ENCODE measurements at regions not wholly inside any gene's neighbourhood (a gene's known extent, or its start where the extent isn't known, plus 50 kb on each side); places are given as distances from the start of the nearest gene placed in this dataset.
A peak's percentile ranks its signal among the peaks of the same experiment; 100 is the strongest.
"Not testable (repeated sequence)": the region's sequence is repeated elsewhere in the genome, so short reads cannot be mapped to it uniquely, and the experiment has no call there.

DNA sequence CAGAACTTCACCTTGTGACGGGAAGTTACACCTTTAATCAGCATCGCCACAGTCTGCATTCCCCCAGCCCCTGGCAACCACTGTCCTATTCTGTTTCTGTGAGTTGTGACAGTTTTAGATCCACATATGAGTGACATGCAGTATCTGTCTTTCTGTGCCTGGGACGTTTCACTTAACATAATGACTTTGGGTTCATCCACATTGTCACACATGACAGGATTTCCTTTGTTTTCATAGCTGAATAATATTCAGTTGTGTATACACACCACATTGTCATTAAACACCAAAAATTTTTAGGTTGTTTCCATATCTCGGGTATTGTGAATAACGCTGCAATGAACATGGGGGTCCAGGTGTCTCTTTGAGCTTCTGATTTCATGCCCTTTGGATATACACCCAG lies 62.6 kb upstream of the BDH1 start:
- not testable (repeated sequence) for H3K4me1 Mint-ChIP-seq; H3K27ac Mint-ChIP-seq (ENCODE audit: unreplicated experiment); H3K9me3 Mint-ChIP-seq; H3K4me3 Mint-ChIP-seq; DNase-seq (ENCODE audit: low read depth, low spot score); H3K27me3 Mint-ChIP-seq (ENCODE audit: low read depth)
- peaks cover 54% of the 10 kb centered on the region for H3K36me3 Mint-ChIP-seq (ENCODE audit: low read depth)

GRCh38 chr3:197615430-197615829 lies 59.7 kb upstream of the BDH1 start:
- no peaks in the 10 kb centered on the region for H3K4me1 Mint-ChIP-seq
- DNase-seq (ENCODE audit: low read depth, low spot score) = no peak
- H3K27ac Mint-ChIP-seq (ENCODE audit: unreplicated experiment) = no peak overlapping the region
- H3K4me3 Mint-ChIP-seq = no peak overlapping the region
- peaks cover 15% of the 10 kb centered on the region for H3K9me3 Mint-ChIP-seq
- no peaks in the 10 kb centered on the region for H3K27me3 Mint-ChIP-seq (ENCODE audit: low read depth)
- H3K36me3 Mint-ChIP-seq (ENCODE audit: low read depth) = peaks cover 64% of the 10 kb centered on the region
- TF ChIP-seq, protein P1, sequence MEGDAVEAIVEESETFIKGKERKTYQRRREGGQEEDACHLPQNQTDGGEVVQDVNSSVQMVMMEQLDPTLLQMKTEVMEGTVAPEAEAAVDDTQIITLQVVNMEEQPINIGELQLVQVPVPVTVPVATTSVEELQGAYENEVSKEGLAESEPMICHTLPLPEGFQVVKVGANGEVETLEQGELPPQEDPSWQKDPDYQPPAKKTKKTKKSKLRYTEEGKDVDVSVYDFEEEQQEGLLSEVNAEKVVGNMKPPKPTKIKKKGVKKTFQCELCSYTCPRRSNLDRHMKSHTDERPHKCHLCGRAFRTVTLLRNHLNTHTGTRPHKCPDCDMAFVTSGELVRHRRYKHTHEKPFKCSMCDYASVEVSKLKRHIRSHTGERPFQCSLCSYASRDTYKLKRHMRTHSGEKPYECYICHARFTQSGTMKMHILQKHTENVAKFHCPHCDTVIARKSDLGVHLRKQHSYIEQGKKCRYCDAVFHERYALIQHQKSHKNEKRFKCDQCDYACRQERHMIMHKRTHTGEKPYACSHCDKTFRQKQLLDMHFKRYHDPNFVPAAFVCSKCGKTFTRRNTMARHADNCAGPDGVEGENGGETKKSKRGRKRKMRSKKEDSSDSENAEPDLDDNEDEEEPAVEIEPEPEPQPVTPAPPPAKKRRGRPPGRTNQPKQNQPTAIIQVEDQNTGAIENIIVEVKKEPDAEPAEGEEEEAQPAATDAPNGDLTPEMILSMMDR (conservative IDR thresholded peaks at IDR 0.05) = no peak

DNA sequence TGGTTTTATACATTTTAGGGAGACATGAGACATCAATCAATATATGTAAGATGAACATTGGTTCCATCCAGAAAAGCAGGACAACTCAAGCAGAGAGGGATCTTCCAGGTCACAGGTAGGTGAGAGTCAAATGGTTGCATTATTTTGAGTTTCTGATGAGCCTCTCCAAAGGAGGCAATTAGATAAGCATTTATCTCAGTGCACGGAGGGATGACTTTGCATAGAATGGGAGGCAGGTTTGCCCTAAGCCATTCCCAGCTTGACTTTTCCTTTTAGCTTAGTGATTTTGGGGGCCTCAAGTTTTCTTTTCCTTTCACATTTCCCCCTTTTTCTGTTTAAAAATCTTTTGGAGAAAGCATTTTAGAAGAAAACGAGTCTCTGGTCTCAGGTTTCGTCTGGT lies 58.4 kb upstream of the BDH1 start:
- H3K9me3 Mint-ChIP-seq = peaks cover 20% of the 10 kb centered on the region
- H3K4me3 Mint-ChIP-seq; H3K4me1 Mint-ChIP-seq; DNase-seq (ENCODE audit: low read depth, low spot score); H3K27ac Mint-ChIP-seq (ENCODE audit: unreplicated experiment); H3K27me3 Mint-ChIP-seq (ENCODE audit: low read depth): not testable (repeated sequence)
- H3K36me3 Mint-ChIP-seq (ENCODE audit: low read depth) = peaks cover 70% of the 10 kb centered on the region

GRCh38 chr3:197613199-197613598 lies 57.4 kb upstream of the BDH1 start:
- no peaks in the 10 kb centered on the region for H3K4me1 Mint-ChIP-seq
- H3K9me3 Mint-ChIP-seq = peaks cover 20% of the 10 kb centered on the region
- no peak overlapping the region for H3K4me3 Mint-ChIP-seq
- peaks cover 63% of the 10 kb centered on the region for H3K36me3 Mint-ChIP-seq (ENCODE audit: low read depth)
- no peaks in the 10 kb centered on the region for H3K27me3 Mint-ChIP-seq (ENCODE audit: low read depth)
- H3K27ac Mint-ChIP-seq (ENCODE audit: unreplicated experiment) = peak overlapping the region; percentile 57
- DNase-seq (ENCODE audit: low read depth, low spot score) = no peak
- TF ChIP-seq, protein P1 (conservative IDR thresholded peaks at IDR 0.05) = no peak

DNA sequence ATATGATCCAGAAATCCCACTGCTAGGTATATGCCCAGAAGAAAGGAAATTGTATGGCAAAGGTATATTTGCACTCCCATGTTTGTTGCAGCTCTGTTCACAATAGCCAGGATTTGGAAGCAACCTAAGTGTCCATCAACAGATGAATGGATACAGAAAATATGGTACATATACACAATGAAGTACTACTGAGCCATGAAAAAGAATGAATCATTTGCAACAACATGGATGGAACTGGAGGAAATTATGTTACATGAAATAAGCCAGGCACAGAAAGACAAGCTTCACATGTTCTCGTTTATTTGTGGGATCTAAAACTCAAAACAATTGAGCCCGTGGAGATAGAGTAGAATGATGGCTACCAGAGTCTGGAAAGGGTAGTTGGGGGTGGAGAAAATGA lies 55.5 kb upstream of the BDH1 start:
- Mint-ChIP-seq H3K36me3 (ENCODE audit: low read depth) (peaks cover 71% of the 10 kb centered on the region), H3K27me3 (ENCODE audit: low read depth) (no peaks in the 10 kb centered on the region), H3K4me3 (no peak overlapping the region), H3K9me3 (peaks cover 17% of the 10 kb centered on the region), H3K4me1 (no peaks in the 10 kb centered on the region), H3K27ac (ENCODE audit: unreplicated experiment) (no peak overlapping the region)
- DNase-seq (ENCODE audit: low read depth, low spot score) = no peak
- TF ChIP-seq, protein P1 (conservative IDR thresholded peaks at IDR 0.05) = no peak

GRCh38 chr3:197606468-197606867 lies 50.7 kb upstream of the BDH1 start:
- DNase-seq (ENCODE audit: low read depth, low spot score) = no peak
- Mint-ChIP-seq H3K4me3 (no peak overlapping the region), H3K4me1 (no peaks in the 10 kb centered on the region), H3K27me3 (ENCODE audit: low read depth) (no peaks in the 10 kb centered on the region), H3K36me3 (ENCODE audit: low read depth) (peaks cover 64% of the 10 kb centered on the region), H3K9me3 (peaks cover 14% of the 10 kb centered on the region), H3K27ac (ENCODE audit: unreplicated experiment) (no peak overlapping the region)
- TF ChIP-seq, protein P1 (conservative IDR thresholded peaks at IDR 0.05) = no peak
